ENCODE measurements at regions not wholly inside any gene's neighbourhood (a gene's known extent, or its start where the extent isn't known, plus 50 kb on each side); places are given as distances from the start of the nearest gene placed in this dataset.

- TF ChIP-seq GATA3 (IDR thresholded peaks at IDR 0.05; ENCODE audit: low read depth, low read length) (no peak), GATA2 (IDR thresholded peaks at IDR 0.05; ENCODE audit: low read depth, low read length) (no peak)
Measured at GRCh38 chr13:40058757-40059236, 403.3 kb downstream of the COG6 start.

Data from SH-SY5Y (cell line).